Astrocyte of the cerebellum (primary cell): ENCODE measurements at regions not wholly inside any gene's neighbourhood (a gene's known extent, or its start where the extent isn't known, plus 50 kb on each side); places are given as distances from the start of the nearest gene placed in this dataset.

ENCODE experiments used
- DNase-seq: peaks from one replicate; pipeline ENCODE4 v3.0.0-alpha.2; 2011; ENCODE audit warnings: low read depth
- H3K4me3 ChIP-seq: 2 replicates; pipeline ENCODE4 v1.5.1; 2011; ENCODE audit warnings: mild to moderate bottlenecking, low read depth, low read length, moderate library complexity
- CTCF ChIP-seq: IDR thresholded peaks from 2 replicates; pipeline ENCODE4 v1.5.1; 2012; ENCODE audit warnings: low read length, low read depth, moderate library complexity, mild to moderate bottlenecking; ENCODE audit errors: missing control alignments
- in situ Hi-C: cut with HindIII; loops from 2 replicates; pipeline ENCODE4 v1.10.0; 2017; ENCODE audit warnings: low sequenced_read_pairs

GRCh38 chr13:90701264-90701663 lies 646.2 kb upstream of the MIR17HG start:
- in situ Hi-C loops: no loop called here

GRCh38 chr13:90702050-90702449 lies 645.4 kb upstream of the MIR17HG start:
- DNase-seq: no peak
- no peak overlapping the region for H3K4me3 ChIP-seq
- in situ Hi-C loops: no loop called here
- TF ChIP-seq CTCF: no peak

More at GRCh38 chr13:90701264-90701663, 646.2 kb upstream of the MIR17HG start:
- TF ChIP-seq CTCF: no peak
- no peak overlapping the region for H3K4me3 ChIP-seq
- no peak for DNase-seq

GRCh38 chr13:90706631-90707030 lies 640.9 kb upstream of the MIR17HG start:
- no peak overlapping the region for H3K4me3 ChIP-seq
- no peak for DNase-seq
- in situ Hi-C loops: no loop called here
- no peak for TF ChIP-seq CTCF

- in situ Hi-C loops: no loop called here
- DNase-seq: no peak
- H3K4me3 ChIP-seq: no peak overlapping the region
- no peak for TF ChIP-seq CTCF
These were observed 639.4 kb upstream of the MIR17HG start for GRCh38 chr13:90708128-90708527.

GRCh38 chr13:90709319-90709718 lies 638.2 kb upstream of the MIR17HG start:
- H3K4me3 ChIP-seq: no peak overlapping the region
- in situ Hi-C loops: no loop called here
- TF ChIP-seq CTCF: no peak

GRCh38 chr13:90710164-90710759 lies 637.2 kb upstream of the MIR17HG start:
- H3K4me3 ChIP-seq: no peak overlapping the region
- no peak for TF ChIP-seq CTCF
- in situ Hi-C loops: no loop called here
- no peak for DNase-seq

More at GRCh38 chr13:90709319-90709718, 638.2 kb upstream of the MIR17HG start:
- DNase-seq: no peak
